HG02840 (cell line): ENCODE measurements at regions not wholly inside any gene's neighbourhood (a gene's known extent, or its start where the extent isn't known, plus 50 kb on each side); places are given as distances from the start of the nearest gene placed in this dataset.

Experiments used
- ATAC-seq: cut with Tn5 transposase; IDR thresholded peaks from one replicate; pipeline ENCODE4 v1.9.1; 2021; ENCODE audit warnings: mild to moderate bottlenecking, moderate library complexity, moderate number of reproducible peaks; ENCODE audit not compliant: unreplicated experiment, low FRiP score

- no peak for ATAC-seq
Observed at GRCh38 chr18:70503060-70503459, 214.2 kb downstream of the SOCS6 start.

- ATAC-seq: no peak
Observed at GRCh38 chr18:70501358-70501757, 212.5 kb downstream of the SOCS6 start.

GRCh38 chr18:70500748-70501147 is 211.9 kb downstream of the SOCS6 start:
- ATAC-seq: no peak

GRCh38 chr18:70499218-70499691 is 210.4 kb downstream of the SOCS6 start:
- no peak for ATAC-seq

GRCh38 chr18:70496353-70497294 is 207.8 kb downstream of the SOCS6 start:
- ATAC-seq: no peak

- ATAC-seq: no peak
Observed at GRCh38 chr18:70494524-70494923, 205.7 kb downstream of the SOCS6 start.

GRCh38 chr18:70493461-70493860 is 204.6 kb downstream of the SOCS6 start:
- ATAC-seq: no peak

- peak; percentile 82 for ATAC-seq
Observed at GRCh38 chr18:70491734-70492348, 203.0 kb downstream of the SOCS6 start.

- no peak for ATAC-seq
Observed at GRCh38 chr18:70489986-70490933, 201.4 kb downstream of the SOCS6 start.

- ATAC-seq: no peak
Observed at GRCh38 chr18:70489571-70489970, 200.7 kb downstream of the SOCS6 start.

- no peak for ATAC-seq
Observed at GRCh38 chr18:70469916-70470315, 181.1 kb downstream of the SOCS6 start.

GRCh38 chr18:70468861-70469547 is 180.2 kb downstream of the SOCS6 start:
- no peak for ATAC-seq

GRCh38 chr18:70464343-70465114 is 175.7 kb downstream of the SOCS6 start:
- ATAC-seq: no peak

GRCh38 chr18:70463085-70463484 is 174.2 kb downstream of the SOCS6 start:
- ATAC-seq: no peak

- ATAC-seq: no peak
Observed at GRCh38 chr18:70462078-70462439, 173.2 kb downstream of the SOCS6 start.

- no peak for ATAC-seq
Observed at GRCh38 chr18:70461323-70462077, 172.7 kb downstream of the SOCS6 start.

- no peak for ATAC-seq
Observed at GRCh38 chr18:70459731-70460130, 170.9 kb downstream of the SOCS6 start.

- no peak for ATAC-seq
Observed at GRCh38 chr18:70459251-70459650, 170.4 kb downstream of the SOCS6 start.

- no peak for ATAC-seq
Observed at GRCh38 chr18:70457788-70458187, 168.9 kb downstream of the SOCS6 start.
